CD4-positive, alpha-beta T cell treated with Interleukin-21 for 1 hour (primary cell): ENCODE measurements at regions not wholly inside any gene's neighbourhood (a gene's known extent, or its start where the extent isn't known, plus 50 kb on each side); places are given as distances from the start of the nearest gene placed in this dataset.

Experiments
- DNase-seq: peaks from one replicate; pipeline ENCODE4 v3.0.0-alpha.2; 2020

DNA sequence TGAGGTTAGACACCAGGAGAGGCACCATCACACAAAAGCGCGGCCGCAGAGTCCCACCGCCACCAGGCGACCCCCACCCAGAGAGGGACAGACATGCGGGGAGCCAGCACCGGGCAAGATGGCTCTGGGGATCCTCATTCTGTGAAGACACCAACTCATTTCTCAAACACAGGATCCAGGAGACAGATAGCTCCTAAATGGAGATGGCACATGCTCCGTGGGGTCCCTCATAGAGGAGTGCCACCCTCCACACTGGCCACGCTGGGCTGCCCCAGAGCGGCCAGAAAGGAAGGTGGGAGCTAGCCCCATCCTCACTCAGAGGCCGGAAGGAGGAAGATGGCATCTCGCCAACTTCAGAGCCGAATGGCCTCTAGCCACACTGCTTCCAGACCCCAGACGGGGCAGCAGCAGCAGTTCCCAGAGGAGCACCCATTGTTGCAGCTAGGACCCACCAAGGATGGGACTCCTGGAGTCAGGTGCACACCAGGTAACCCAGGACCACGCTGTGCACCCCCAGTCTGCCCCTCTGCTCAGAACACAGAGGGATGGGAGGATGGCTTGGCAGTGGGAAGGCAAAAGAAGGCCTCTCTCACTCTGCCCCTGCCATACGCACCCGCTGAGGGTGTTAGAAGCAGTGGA is 78.6 kb downstream of the ZIC5 start:
- DNase-seq: no peak

DNA sequence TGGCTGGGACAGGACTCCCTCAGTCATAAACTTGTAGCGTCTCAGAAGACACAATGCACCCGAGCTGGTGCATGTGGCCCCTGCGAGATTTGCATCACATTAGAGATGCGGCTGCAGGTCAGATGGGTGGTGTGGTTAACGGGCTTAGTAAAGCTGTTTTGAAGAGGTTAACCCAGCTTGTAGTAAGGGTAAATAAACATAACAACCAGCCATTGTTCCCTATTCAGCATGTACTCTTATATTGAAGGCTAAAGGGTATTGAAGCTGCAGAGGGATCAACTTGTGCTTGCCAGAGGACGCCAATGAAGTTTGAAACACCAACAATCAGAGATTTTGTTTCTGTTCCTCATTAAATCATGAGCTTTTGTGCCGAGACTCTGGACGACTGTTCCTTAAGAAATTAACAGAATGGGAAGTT is 79.4 kb downstream of the ZIC5 start:
- DNase-seq: no peak

DNA sequence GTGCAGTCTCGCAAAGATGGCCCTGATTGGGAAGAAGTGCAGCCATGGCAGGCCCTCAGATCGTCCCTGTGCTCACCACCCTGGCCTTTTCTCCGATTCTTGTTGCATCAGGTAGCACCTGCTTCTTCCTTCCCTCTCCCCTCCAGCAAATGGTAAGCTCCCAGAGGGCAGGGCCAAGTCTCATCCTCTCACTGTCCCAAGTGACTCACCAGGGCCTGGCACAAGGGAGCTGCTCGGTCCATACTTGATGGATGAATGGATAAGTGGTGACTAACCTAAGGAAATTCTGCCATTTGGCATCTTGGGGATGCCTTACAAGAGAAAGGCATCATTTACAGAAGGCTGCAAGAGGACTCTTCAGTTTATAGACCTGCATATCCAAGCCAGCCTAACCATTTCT is 84.9 kb downstream of the ZIC5 start:
- no peak for DNase-seq

DNA sequence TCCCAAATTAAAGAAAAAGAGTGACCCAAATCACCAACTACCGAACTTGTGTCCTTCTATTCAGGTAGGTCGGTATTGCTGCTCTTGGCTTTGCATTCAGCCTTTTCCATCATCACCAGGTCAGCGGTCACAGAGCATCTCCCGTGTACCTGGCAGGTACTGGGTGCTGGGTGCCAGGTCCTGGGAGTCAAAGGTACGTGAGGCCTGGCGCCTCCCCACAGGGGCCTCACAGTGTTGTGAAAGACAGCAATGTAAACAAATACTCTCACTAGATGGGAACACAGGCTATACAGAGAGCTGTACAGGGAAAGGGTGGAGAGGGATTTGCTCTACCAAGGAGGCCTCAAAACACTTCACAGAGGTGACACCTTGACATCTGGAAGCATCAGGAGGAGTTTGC is 86.7 kb downstream of the ZIC5 start:
- DNase-seq: no peak

DNA sequence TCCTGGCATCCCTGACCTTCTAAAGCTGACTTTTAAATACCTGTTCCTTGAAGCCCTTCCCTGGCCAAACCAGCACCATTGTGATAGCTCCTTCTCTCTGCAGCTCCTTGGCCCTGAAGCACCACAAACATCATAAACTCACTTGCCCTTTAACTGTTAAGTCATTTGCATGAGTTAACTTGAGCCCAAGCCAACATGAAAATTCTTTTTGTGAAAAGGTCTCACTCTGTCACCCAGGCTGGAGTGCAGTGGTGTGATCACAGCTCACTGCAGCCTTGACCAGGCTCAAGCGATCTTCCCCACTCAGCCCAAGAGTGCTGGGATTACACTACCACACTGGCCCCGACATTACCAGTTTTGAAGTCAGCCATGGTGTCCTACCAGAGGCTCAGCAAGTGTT is 87.8 kb downstream of the ZIC5 start:
- DNase-seq: no peak

DNA sequence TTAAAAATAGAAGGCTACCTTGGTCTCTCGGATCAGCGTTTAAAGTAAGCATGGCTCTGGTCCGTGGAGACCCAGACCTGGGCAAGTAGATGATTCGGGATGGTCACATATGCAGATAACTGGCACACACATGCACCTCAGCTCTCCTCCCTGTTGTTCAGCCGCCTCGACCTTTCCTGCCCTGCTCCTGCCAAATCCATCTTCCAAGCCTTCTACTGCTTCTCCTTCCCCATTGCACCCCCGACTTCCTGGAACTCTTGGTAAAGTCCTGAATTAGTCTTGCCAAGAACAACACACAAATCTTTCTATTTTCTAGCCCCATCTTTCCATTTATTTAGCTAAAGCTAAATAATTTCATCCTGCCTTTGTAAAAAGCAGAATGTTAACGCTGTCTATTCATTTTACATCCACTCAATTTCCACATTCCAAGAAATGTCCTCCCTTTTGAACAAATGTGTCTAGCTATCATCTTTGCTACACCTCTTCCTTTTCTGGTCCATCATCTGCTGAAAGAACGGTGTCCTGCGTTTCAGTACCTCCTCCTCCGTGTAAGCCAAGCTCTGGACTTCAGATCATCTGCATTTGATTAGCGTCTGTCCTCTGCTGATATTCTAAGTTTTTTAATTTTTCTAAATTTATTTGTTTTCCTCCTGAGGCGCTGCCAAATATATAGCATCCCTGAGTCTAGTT is 92.5 kb downstream of the ZIC5 start:
- no peak for DNase-seq

DNA sequence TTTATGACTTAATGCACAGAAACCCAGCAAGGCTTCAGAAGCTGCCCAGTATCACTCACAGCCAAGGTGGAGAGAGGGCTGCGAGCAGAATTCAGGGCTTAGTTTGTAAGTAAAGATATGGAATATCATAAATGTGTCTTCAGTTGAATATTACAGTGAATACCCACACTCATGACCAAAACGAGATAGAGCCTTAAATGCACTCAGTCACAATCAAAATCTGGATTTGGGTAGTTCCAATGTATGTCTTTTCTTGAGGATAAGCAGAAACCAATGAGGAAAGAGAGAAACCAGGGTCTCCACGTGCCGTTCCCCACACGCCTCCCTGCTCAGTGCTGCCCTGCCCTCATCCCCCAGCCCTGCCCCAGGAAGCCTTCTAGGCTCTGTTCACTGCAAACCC is 94.9 kb downstream of the ZIC5 start:
- DNase-seq: no peak

DNA sequence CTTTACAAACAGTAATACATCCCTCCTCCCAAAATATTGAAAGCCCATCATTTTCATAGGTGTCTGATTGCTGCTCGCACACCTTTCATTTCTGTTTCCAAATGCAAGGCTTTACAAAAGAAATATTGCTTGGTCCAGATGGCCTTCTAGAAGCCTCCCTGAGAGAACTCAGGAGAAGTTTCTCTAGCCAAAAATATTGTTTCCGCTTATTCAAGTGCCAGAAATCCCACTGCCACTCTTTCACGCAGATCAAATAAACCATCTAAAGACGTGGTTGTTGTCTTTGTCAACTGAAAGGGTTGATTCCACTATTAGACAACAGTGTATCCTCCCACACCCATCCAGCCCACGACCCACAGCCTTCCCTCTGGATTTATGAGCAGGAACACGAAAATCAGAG is 96.2 kb downstream of the ZIC5 start:
- no peak for DNase-seq

DNA sequence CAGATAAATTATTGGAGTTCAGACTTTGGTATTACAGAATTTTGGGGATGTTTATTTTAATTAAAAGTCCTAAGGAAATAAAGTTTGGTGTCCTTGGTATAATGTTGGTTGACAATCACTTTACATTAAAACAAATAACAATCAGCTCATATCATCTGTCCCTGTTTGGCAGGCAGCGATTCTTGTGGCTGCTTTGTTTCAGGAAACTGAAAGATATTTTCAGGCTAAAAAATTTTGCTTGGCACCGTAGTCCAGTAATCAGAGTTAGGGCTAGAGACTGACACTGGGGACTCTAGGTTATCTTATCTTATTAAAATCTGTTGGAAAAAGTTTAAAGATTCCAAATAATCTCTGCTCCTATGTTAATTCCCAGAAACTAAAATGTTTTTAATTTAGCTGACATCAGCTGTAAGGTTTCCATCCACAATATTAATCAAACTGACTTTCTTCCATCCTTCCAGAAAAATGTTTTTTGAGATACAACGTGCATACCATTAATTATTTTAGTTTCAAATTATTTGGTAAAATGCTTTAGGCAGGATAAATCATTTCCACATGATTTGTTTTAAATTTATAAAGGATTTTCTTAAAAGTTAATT is 97.6 kb downstream of the ZIC5 start:
- DNase-seq: no peak

DNA sequence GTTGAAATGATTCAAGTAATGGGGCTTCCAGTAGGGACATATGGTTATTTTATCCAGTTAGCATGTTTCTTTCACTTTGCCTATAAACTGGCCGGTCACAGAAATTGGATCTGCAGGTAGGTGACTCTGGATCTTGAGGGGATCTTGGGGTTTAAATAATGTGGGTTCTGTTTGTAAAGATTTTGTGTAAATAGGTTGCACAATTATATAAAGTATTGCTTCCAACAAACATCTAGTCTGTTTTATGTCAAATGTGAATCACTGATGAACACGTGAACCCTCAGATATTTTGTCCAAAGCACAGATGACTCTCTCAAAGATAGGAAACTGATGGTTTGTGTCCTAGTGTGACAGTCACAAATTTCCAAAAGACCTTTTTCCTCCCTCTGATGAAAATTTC is 98.4 kb downstream of the ZIC5 start:
- no peak for DNase-seq

DNA sequence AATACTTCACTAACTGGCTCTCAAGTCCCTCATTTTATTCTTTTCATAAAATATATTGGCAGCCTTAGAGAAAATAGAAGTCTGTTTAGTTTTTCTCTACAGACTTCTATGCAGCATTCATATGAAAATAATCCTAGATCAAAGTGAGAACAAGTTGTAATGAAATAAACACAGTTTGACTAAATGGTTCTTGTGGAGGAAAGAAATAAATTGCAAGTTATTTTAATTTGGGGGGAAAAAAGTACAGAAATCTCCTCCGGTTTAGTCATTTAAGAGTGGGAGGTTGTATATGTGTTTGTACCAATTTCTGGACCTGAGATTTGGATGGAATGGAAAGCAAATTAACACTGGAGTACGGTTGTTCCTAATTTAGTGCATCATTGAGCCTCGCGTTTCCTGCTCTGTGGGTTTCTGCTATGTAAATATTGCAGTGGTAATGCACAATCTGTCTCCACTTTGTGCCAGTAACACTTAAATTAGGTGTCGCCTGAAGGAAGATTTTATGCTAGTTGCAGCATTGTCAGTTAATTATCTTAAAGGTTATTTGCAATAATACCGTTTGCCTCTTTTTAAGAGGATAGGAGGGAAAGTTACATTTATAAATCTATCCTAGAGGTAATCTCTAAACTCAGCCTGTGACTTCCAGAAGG is 100.2 kb downstream of the ZIC5 start:
- DNase-seq: no peak

DNA sequence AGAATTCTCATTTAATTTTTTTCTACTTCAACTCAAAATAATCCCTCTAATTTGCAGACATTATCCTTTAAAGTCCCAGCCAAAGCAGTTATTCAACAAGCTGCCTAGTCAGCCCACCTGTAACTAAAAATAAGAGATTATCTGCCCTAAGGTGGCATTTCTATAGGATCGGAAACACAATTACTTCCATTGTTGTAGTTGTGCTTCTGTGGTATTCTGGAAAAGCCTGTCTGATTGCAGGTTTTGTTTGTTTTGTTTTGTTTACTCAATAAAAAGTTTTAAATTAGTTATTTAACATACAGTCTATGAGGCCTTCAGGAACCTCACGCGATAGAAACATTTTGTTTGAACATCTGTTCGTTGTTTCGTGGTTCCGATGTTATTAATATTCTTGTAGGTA is 101.0 kb downstream of the ZIC5 start:
- DNase-seq: no peak

DNA sequence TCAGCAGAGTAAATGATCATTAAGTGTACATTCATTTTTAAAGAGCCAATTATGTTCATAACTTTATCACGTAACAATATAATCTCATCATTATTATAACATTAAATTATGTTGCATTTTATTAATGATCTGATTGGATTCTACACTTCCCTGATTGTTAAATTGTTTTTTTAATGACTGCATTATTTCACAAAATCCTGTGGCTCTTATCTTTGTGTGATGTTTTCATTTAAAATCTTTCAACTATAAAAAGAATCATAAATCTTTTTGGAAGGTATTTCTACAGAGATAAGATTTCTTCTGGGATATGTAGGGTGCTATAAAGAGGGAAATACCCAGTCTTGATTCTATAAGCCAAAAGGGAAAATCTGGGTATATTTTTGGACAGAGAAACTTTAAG is 101.7 kb downstream of the ZIC5 start:
- no peak for DNase-seq

DNA sequence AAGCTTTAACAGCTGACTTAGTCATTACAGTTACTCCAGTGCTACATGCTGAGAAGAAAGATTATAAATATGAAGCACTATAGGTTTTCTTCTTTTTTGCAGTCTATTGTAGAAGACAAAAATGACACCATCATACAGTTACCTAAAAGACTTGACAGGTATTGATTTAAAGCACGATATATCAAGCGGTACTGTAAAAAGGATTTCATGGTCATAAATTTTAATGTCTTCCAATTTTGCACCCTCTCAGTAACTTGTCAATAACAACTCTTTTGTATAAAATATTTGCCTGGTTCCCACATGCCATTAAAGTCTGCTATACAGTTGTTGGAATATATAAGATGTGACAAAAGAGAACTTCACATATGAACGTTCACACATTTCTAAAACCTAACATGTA is 102.8 kb downstream of the ZIC5 start:
- DNase-seq: no peak

DNA sequence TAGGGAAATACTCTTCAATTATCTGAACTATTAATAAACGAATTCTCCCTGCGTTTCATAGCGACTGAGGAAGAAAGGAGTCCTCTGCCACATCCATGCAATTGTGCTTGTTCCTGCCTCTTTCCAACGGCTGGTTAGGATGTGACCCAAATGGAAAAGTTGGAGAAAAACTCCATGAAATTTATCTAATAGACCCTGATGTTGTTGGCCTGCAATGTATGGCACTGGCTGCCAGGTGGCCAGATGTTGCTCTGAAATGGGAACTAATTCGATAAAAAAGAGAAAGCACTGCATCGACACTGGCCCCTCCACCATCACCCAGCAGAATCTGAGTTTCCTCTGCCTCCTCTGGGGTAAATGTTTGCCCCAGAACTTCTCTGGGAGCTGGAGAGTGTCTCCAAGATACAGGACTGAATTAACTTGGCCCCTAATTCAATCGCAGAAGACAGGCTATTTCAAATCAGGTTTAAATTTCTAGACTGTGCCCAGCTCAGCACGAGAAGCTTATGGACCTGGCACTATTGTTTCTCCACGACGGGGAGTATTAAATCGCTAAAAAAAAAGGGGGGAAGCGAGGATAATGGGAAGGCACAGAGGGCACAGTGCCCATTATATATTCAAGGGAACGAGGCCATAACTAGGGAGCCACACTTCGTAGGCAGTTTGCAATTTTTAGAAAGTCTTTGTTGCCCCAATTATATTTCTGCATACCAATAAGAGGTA is 103.9 kb downstream of the ZIC5 start:
- DNase-seq: no peak

DNA sequence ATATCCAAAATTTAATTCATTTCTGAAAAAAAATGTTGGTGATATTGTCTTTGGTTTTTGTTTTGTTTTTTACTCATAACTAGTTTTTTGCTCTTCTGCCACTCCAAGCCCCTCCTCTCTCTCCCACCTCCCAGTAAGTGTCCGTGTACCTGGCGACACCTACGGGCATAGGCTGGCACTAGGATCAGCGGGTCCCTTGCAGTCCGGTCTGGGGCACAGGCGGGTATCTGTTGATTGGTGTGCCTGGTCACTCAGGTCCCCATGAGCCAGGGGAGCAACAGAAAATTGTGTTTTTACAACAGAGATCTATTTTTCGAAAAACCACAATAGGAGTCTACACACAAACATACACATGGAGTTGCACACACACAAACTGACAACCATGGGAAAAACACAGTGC is 104.8 kb downstream of the ZIC5 start:
- DNase-seq: no peak

DNA sequence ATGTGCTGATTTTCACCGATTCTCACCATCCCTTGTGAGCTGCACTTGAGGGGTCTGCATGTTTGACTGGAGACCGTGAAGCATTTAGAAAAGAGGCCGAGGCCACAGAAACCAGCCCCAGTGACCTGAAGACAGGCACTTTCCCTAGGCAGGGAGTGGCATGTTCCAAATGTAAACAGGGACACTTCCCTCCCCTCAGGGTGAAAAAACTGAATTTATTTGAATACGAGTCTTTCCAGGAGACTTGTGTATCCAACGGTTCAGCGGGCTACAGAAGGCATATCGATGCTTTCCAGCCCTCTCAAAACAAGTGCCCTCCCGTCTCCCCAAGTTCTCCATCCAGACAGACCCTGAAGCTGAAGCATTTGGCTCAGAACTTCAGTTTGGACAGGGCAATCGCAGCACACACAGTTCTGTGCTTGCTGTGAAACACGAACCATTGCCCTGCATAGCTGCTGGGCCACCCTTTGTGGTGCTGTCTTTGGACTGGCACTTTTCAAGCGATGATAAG is 106.1 kb downstream of the ZIC5 start:
- DNase-seq: no peak

DNA sequence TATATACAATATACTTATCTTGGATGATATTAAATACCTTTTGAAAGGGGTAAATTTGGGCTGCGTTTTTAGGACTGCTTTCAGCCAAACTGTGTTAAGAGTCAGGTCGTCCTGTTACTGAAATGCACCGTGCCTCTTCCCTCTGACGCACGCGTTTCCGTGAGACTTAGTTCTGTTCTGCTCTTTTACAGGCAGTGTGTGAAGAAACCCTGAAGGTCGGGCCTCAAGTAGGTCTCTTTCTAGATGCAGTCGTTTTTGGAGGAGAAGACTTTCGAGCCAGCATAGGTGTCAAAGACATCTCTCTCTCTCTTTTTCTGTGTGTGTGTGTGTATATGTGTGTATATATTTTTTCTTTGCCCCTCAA is 107.0 kb downstream of the ZIC5 start:
- no peak for DNase-seq

DNA sequence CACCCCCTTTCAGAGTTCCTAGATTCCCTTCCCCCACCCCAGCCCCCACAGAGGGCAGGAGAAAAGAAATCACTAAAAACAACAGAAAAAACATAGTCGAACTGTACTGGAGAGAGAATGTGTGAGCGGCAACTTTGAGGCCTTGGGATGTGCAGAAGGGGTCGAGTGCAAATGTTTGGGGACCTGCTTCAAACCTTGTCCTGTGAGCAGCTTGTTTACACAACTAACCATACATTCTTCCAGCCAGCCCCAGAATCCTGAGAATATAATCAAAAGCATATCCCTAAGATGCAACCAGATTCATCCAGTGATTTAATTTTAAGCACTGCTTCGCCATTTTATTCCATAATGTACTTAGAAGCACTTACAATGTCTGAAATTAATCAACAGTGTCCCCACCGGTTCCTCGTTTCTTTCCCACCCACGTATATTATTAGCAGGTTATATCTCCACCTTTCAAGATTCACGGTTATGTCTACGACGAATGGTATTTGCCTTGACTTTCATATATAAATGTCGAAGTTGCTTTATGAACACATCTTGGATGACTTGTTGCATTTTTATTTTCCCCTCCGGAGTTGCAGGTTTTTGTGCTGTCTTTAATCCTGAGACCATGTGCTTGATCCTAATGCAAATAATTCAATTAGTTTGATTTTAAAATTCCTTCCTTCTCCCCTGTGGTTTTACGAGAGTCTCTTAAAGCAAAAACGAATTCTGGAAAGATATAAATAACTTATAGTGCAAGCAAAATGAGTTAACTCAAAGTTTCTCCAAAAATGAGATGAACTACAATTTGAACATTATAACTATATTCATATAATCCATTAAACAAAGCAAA is 107.6 kb downstream of the ZIC5 start:
- DNase-seq: no peak

DNA sequence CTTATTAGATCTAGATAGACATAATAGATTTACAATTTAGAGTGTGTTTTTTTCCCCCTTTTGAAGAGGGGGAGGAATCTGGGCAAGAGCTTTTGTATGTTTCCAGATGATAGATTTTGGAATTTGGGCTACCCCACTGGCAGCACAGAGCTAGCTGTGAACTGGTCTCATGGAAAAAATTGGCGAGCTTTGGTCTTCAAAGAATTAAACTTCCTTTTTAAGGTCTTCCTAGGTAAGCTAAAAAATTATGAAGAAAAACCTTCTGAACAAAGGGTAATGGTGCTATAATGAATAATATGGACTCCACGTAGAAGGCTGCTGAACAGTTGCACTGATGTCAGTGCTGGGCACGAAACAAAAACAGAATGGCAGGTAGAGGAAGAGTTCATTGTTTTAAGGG is 109.3 kb downstream of the ZIC5 start:
- no peak for DNase-seq

DNA sequence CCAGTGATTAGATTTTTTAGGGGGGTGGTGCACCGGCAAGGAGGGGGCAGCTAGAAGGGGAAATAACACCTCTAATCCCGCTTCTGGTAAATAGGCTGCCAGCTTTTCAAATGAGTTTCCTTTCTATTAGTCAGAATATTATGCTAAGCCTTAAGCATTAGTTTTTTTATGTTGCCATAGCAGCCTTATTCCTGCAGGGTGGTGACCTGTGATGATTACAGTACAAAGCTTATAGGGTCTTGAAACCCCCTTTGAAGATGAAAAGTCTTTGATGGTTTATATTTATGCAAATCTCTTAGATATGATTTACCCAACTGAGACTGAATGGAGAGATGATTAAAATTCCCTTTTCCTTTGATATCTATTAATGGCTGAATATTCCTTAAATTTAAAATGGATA is 109.8 kb downstream of the ZIC5 start:
- DNase-seq: no peak

DNA sequence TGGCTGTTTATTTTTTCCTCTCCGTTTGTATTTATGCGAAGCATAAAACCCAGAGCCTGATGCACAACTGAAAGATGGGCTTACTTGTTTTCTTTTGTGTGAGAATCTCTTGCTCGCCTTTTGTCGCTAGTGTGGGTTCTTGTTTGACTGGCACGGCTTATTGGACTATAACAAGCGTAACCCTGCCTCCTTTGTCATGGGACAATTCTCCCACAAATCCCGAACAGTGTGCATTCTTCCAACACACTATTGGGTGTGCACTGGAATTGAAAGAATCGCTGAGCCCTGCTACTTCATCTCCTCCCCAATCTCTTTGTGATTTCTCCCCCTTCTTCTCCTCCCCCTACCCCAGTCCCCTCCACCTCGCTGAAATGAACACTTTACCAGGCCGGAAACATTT is 110.8 kb downstream of the ZIC5 start:
- no peak for DNase-seq
